A673 (cell line): ENCODE measurements at regions not wholly inside any gene's neighbourhood (a gene's known extent, or its start where the extent isn't known, plus 50 kb on each side); places are given as distances from the start of the nearest gene placed in this dataset.

Experiments
- BruUV-seq: library from RNA; stranded (reverse); fragments of 400-500 nt; replicated peaks from 2 replicates; lab custom pipeline; 2021; lab: Mats Ljungman, UMichigan
- CTCF ChIA-PET: fragments of 300-600 bp; sonication (Branson Sonifier 250); formaldehyde crosslinking; loops from one replicate; lab custom pipeline; 2022; ENCODE audit warnings: antibody characterized with exemption; lab: Charles Lee
- POLR2A ChIA-PET: fragments of 300-600 bp; sonication (Branson Sonifier 250); formaldehyde crosslinking; loops from one replicate; lab custom pipeline; 2022; ENCODE audit warnings: antibody characterized with exemption; ENCODE audit not compliant: low non-redundant PET; lab: Charles Lee
- DNase-seq: peaks from one replicate; pipeline ENCODE4 v3.0.0-alpha.2; 2015; ENCODE audit warnings: low spot score
- H3K27ac ChIP-seq: fragments of 200-600 bp; sonication (generic); 2 replicates; pipeline ENCODE4 v1.5.1; 2016; ENCODE audit warnings: mixed run types, low read depth, mild to moderate bottlenecking, mixed read lengths, antibody characterized with exemption, low read length; ENCODE audit not compliant: poor library complexity, severe bottlenecking
- H3K27me3 ChIP-seq: fragments of 200-600 bp; sonication (generic); replicated peaks from 2 replicates; pipeline ENCODE4 v1.6.1; 2017; ENCODE audit warnings: mixed run types, low read depth, mild to moderate bottlenecking, mixed read lengths, antibody characterized with exemption, low read length; ENCODE audit not compliant: insufficient read depth, poor library complexity
- H3K36me3 ChIP-seq: fragments of 200-600 bp; sonication (generic); 2 replicates; pipeline ENCODE4 v1.6.1; 2016; ENCODE audit warnings: mixed run types, mild to moderate bottlenecking, mixed read lengths, antibody characterized with exemption, low read length; ENCODE audit not compliant: insufficient read depth, poor library complexity, severe bottlenecking
- H3K4me1 ChIP-seq: fragments of 200-600 bp; sonication (generic); 2 replicates; pipeline ENCODE4 v1.6.1; 2017; ENCODE audit warnings: mixed run types, mild to moderate bottlenecking, mixed read lengths, antibody characterized with exemption, low read length; ENCODE audit not compliant: insufficient read depth, poor library complexity, severe bottlenecking
- H3K4me3 ChIP-seq: fragments of 200-600 bp; sonication (generic); 2 replicates; pipeline ENCODE4 v1.5.1; 2016; ENCODE audit warnings: low read depth, mixed run types, mild to moderate bottlenecking, mixed read lengths, low read length; ENCODE audit not compliant: poor library complexity, severe bottlenecking
- H3K9me3 ChIP-seq: fragments of 200-600 bp; sonication (generic); 2 replicates; pipeline ENCODE4 v1.6.1; 2016; ENCODE audit warnings: mixed run types, low read depth, mild to moderate bottlenecking, mixed read lengths, antibody characterized with exemption, low read length; ENCODE audit not compliant: poor library complexity, severe bottlenecking
- CTCF ChIP-seq: fragments of 300-800, 200-600 bp; sonication (generic); conservative IDR thresholded peaks from 2 replicates; pipeline ENCODE4 v1.5.1; 2017; ENCODE audit warnings: low read depth, mild to moderate bottlenecking, antibody characterized with exemption, low read length, moderate library complexity, mixed read lengths
- EZH2 ChIP-seq: fragments of 200-600 bp; sonication (generic); IDR thresholded peaks from 2 replicates; pipeline ENCODE4 v1.6.1; 2017; ENCODE audit warnings: borderline replicate concordance, low read depth, mild to moderate bottlenecking, mixed read lengths, antibody characterized with exemption, low read length; ENCODE audit not compliant: poor library complexity, severe bottlenecking
- intact Hi-C: fragments of 100-400 bp; cut with micrococcal nuclease; formaldehyde crosslinking; loops from one replicate; pipeline ENCODE4 v1.10.0; 2022; ENCODE audit not compliant: unreplicated experiment

DNA sequence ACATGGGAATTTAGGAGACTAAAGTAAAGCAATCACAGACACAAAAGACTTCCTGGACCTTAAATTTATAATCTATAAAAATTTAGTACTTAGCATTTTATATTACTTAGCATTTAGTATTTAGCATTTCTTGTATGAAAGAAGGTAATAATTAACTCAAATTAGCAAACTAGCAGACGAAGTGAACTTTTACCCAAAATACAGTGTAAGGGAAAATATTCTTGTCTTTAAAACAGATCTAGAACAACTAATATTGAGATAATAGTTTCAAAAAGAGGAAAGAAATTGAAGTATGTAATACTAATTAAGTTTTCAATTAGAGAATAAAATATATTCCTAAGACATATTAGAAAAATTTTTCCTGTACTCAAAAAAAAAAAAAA lies 134.5 kb upstream of the ZNF804A start:
- DNase-seq: no peak
- H3K27me3 ChIP-seq: no peaks in the 10 kb centered on the region
- ChIA-PET CTCF (no interaction called here), POLR2A (no interaction called here)
- no peaks in the 10 kb centered on the region for H3K9me3 ChIP-seq
- intact Hi-C loops: no loop called here
- no peaks in the 10 kb centered on the region for H3K36me3 ChIP-seq
- H3K27ac ChIP-seq: no peak overlapping the region
- H3K4me3 ChIP-seq: no peak overlapping the region
- TF ChIP-seq CTCF (no peak), EZH2 (no peak)
- no peaks in the 10 kb centered on the region for H3K4me1 ChIP-seq
- no TSS peak for BruUV-seq

DNA sequence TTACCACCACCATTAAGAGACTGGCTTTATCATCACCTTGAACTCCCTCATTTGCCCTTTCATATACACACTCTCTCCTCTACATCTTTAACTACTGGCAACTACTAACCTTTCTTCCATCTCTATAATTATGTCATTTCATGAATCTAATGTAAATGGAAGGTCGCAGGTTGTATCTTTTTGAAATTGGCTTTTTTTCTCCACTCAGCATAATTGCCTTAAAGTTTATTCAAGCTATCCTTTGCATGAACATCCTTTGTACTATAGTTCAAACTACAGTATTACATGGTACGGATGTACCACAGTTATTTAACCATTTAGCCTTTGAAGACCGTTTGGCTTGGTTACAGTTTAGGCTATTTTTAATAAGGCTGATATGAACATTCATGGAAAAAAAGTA lies 129.5 kb upstream of the ZNF804A start:
- no peaks in the 10 kb centered on the region for H3K27me3 ChIP-seq
- BruUV-seq: no TSS peak
- H3K36me3 ChIP-seq: no peaks in the 10 kb centered on the region
- DNase-seq: no peak
- POLR2A ChIA-PET: interaction anchor here (0.7 kb wide), 1 partner anchor 130 kb away, joined by 3 read pairs; no protein-coding TSS in a partner anchor
- CTCF ChIA-PET: no interaction called here
- H3K4me1 ChIP-seq: no peaks in the 10 kb centered on the region
- TF ChIP-seq EZH2: no peak
- TF ChIP-seq CTCF: no peak
- intact Hi-C loops: no loop called here
- H3K9me3 ChIP-seq: no peaks in the 10 kb centered on the region
- no peak overlapping the region for H3K4me3 ChIP-seq
- H3K27ac ChIP-seq: no peak overlapping the region

GRCh38 chr2:184472481-184472880 lies 125.8 kb upstream of the ZNF804A start:
- no peak for DNase-seq
- TF ChIP-seq CTCF (no peak), EZH2 (no peak)
- Histone ChIP-seq H3K9me3 (no peaks in the 10 kb centered on the region), H3K27me3 (no peaks in the 10 kb centered on the region), H3K27ac (no peak overlapping the region), H3K36me3 (no peaks in the 10 kb centered on the region), H3K4me3 (no peak overlapping the region), H3K4me1 (no peaks in the 10 kb centered on the region)
- CTCF ChIA-PET: no interaction called here
- intact Hi-C loops: no loop called here
- BruUV-seq: no TSS peak
- POLR2A ChIA-PET: no interaction called here
